ENCODE measurements at regions not wholly inside any gene's neighbourhood (a gene's known extent, or its start where the extent isn't known, plus 50 kb on each side); places are given as distances from the start of the nearest gene placed in this dataset.

DNA sequence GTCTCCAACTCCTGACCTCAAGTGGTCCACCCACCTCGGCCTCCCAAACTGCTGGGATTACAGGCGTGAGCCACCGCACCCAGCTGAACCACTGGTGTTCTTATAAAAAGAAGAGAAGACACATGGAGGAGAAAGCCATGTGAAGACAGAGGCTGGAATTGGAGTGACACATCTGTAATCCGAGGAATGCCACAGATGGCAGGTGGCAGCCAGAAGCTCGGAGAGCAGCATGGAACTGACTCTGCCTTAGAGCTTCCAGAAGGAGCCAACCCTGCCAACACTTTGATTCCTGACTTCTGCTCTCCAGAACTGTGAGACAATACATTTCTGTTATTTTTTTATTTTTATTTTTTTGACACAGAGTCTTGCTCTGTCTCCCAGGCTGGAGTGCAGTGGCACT, 59.0 kb upstream of the ATP2B4 start:
- H2AFZ ChIP-seq (ENCODE audit: low read length): no peak overlapping the region
- no peak overlapping the region for H2BK15ac ChIP-seq (ENCODE audit: low read length)
- no peaks in the 10 kb centered on the region for H3K79me2 ChIP-seq (ENCODE audit: control insufficient read depth in 1 of 2, insufficient read depth in 2 of 2, low read length in 2 of 2)
- H3K23ac ChIP-seq (ENCODE audit: insufficient read length): no peak overlapping the region
- no peaks in the 10 kb centered on the region for H3K27me3 ChIP-seq (replicated peaks in 1 of 4; ENCODE audit: control insufficient read depth in 3 of 4, extremely low read depth in 1 of 4, insufficient read depth in 3 of 4, low read length in 3 of 4)
- H3K56ac ChIP-seq (replicated peaks; ENCODE audit: insufficient read length, low read depth, low read length): no peak overlapping the region
- H3K14ac ChIP-seq (ENCODE audit: insufficient read length): no peak overlapping the region
- no peak overlapping the region for H2BK12ac ChIP-seq (ENCODE audit: low read depth, low read length)
- no peak overlapping the region for H3K18ac ChIP-seq (ENCODE audit: extremely low read depth, low read length)
- H3K4me1 ChIP-seq (replicated peaks in 1 of 4; ENCODE audit: control insufficient read depth in 3 of 4, insufficient read depth in 4 of 4, low read length in 3 of 4): peaks cover 0 to 9% (median 4%) of the 10 kb centered on the region in 4 experiments; a peak in 6 of 7 replicates
- no peak overlapping the region for H2BK20ac ChIP-seq (ENCODE audit: low read length)
- no peak overlapping the region for H4K5ac ChIP-seq (ENCODE audit: insufficient read length, low read depth, low read length)
- H3K4ac ChIP-seq (replicated peaks; ENCODE audit: insufficient read length, low read depth, low read length): no peak overlapping the region
- ChIA-PET CTCF (ENCODE audit: partially characterized antibody) (interaction anchor here (1.0 to 1.6 kb wide), 2 partner anchors 10 to 63 kb away, joined by 5 read pairs; no protein-coding TSS in a partner anchor), POLR2A (ENCODE audit: partially characterized antibody) (interaction anchor here (1.1 kb wide), 1 partner anchor 10 kb away, joined by 4 read pairs; no protein-coding TSS in a partner anchor)
- no peaks in the 10 kb centered on the region for H3K23me2 ChIP-seq (ENCODE audit: low read depth, low read length)
- no peak overlapping the region for H3K4me3 ChIP-seq (ENCODE audit: extremely low read depth in 1 of 4, insufficient read depth in 2 of 4, low read depth in 3 of 4, low read length in 4 of 4)
- no peak overlapping the region for H2BK5ac ChIP-seq (ENCODE audit: low read depth, low read length)
- H3K27ac ChIP-seq (ENCODE audit: low read depth, low read length): no peak overlapping the region
- H3K9me3 ChIP-seq (ENCODE audit: insufficient read depth in 2 of 2, low read depth in 1 of 2, low read length in 1 of 2): no peaks in the 10 kb centered on the region
- DNase-seq (ENCODE audit: low read depth in 1 of 2, low spot score in 2 of 2) (no peak), FAIRE-seq (no peak)
- H3K36me3 ChIP-seq (ENCODE audit: control insufficient read depth in 2 of 4, insufficient read depth in 4 of 4, low read length in 3 of 4): no peaks in the 10 kb centered on the region
- no peak for TF ChIP-seq SP2 (IDR thresholded peaks at IDR 0.05; ENCODE audit: low read length)
- H2AK5ac ChIP-seq (ENCODE audit: low read depth, low read length): no peak overlapping the region
- H3K79me1 ChIP-seq (ENCODE audit: low read depth, low read length): no peaks in the 10 kb centered on the region
- H3K4me2 ChIP-seq (ENCODE audit: insufficient read depth in 1 of 2, low read depth in 2 of 2, low read length in 2 of 2): no peak overlapping the region
- no peak overlapping the region for H4K8ac ChIP-seq (ENCODE audit: extremely low read depth, insufficient read depth, low read length)
- H4K20me1 ChIP-seq (replicated peaks in 1 of 2; ENCODE audit: control insufficient read depth in 1 of 2, insufficient read depth in 2 of 2, low read length in 2 of 2): no peaks in the 10 kb centered on the region
- H4K91ac ChIP-seq (replicated peaks; ENCODE audit: insufficient read length, low read length): no peak overlapping the region
- H2BK120ac ChIP-seq (replicated peaks; ENCODE audit: low read depth, low read length): no peak overlapping the region
- whole genome bisulfite sequencing, 2 experiments (ENCODE audit: extremely low coverage in 1 of 2, insufficient coverage in 1 of 2, insufficient read length in 1 of 2, insufficient replicate concordance in 2 of 2, low coverage in 1 of 2, low lambda C conversion rate in 2 of 2, missing lambda C conversion rate in 1 of 2): 88% methylated on average over 5 of the region's 5 CpGs; no CpG with 5 or more reads in 1 of the 2 experiments
- H3K9ac ChIP-seq (replicated peaks in 1 of 4; ENCODE audit: extremely low read depth in 1 of 4, low read depth in 3 of 4, low read length in 3 of 4): no peak overlapping the region
